Upper lobe of left lung (tissue), 6 donors: ENCODE measurements at regions not wholly inside any gene's neighbourhood (a gene's known extent, or its start where the extent isn't known, plus 50 kb on each side); places are given as distances from the start of the nearest gene placed in this dataset.

Experiments used
- ATAC-seq, 2 donors: fragments of 200-7000 bp; cut with Tn5 transposase; one replicate each; pipeline ENCODE4 v1.9.1; 2022; ENCODE audit warnings: mild to moderate bottlenecking in 2 of 2, moderate library complexity in 2 of 2; ENCODE audit not compliant: low FRiP score in 2 of 2
- DNase-seq, 2 donors: peaks; one replicate each; pipeline ENCODE4 v3.0.0-alpha.2; 2019 to 2020
- H3K27ac ChIP-seq, 4 donors: fragments of 200-600 bp; sonication (generic); one replicate each; pipeline ENCODE4 v1.5.1; 2016 to 2019
- H3K27me3 ChIP-seq, 4 donors: fragments of 200-600 bp; sonication (generic); one replicate each; pipeline ENCODE4 v1.5.1; 2017 to 2019
- H3K36me3 ChIP-seq, 4 donors: fragments of 200-600 bp; sonication (generic); one replicate each; pipeline ENCODE4 v1.5.1; 2016 to 2019
- H3K4me1 ChIP-seq, 4 donors: fragments of 200-600 bp; sonication (generic); one replicate each; pipeline ENCODE4 v1.5.1; 2018 to 2019
- H3K4me3 ChIP-seq, 4 donors: fragments of 200-600 bp; sonication (generic); one replicate each; pipeline ENCODE4 v1.5.1; 2017 to 2019; ENCODE audit warnings: mild to moderate bottlenecking in 2 of 4, moderate library complexity in 1 of 4
- H3K9me3 ChIP-seq, 4 donors: fragments of 200-600 bp; sonication (generic); one replicate each; pipeline ENCODE4 v1.5.1; 2018 to 2019
- EP300 ChIP-seq, 4 donors: sonication (generic); formaldehyde crosslinking; IDR thresholded peaks; one replicate each; pipeline ENCODE4 v1.5.1; 2017; ENCODE audit warnings: antibody characterized with exemption in 4 of 4, control low read depth in 2 of 4
- POLR2A ChIP-seq, 4 donors: fragments of 450-650 bp; IDR thresholded peaks; one replicate each; pipeline ENCODE4 v1.5.1; 2016 to 2017; ENCODE audit warnings: antibody characterized with exemption in 4 of 4, mild to moderate bottlenecking in 2 of 4
- POLR2AphosphoS5 ChIP-seq, 2 donors: sonication (generic); formaldehyde crosslinking; IDR thresholded peaks; one replicate each; pipeline ENCODE4 v1.5.1; 2017; ENCODE audit warnings: antibody characterized with exemption in 2 of 2
- WGBS, 2 donors: methylation state at CpG; one replicate each; pipeline ENCODE4 v1.1.5; 2017 to 2018; 5-methylcytosine and 5-hydroxymethylcytosine counted together
- TF ChIP-seq, protein P1 (sequence below), 6 experiments: fragments of 450-650 bp in 4 of 6; fragments of 200-600 bp in 2 of 6; sonication (generic) in 2 of 6; IDR thresholded peaks; one replicate each; pipeline ENCODE4 v1.5.1; 2016 to 2019; ENCODE audit warnings: antibody characterized with exemption in 6 of 6
- donor health status: DM: no; HTN: no; CAD: no; lungs with moderate emphysema.
- donor health status: DM: no; HTN: yes; CAD: no; lungs with severe emphysema.

DNA sequence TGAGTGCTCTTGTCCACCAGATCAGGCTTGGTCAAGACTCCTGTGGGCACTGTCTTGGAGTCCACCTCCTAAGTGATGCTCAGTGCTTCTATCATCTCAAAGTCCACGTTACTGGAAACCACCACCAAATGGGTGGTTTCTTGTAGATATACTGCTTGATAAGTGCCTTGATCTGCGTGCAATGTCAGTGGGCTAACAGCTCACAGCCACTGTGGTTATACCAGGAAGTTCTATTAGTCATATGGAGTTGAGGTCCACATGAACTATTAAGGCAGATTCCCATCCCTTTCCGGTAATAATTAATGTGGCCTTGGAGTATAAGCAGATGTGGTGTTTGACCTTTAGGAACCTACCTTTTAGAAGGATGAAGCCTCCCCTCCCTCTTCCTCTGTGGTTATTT is 161.9 kb downstream of the ZNF518B start:
- DNase-seq, result no peak
- WGBS, 2 donors, result 81 to 93% methylated on average over 2 to 3 of the region's 3 CpGs
- ATAC-seq, result no peak
- Histone ChIP-seq H3K27ac (no peak overlapping the region), H3K9me3 (no peaks in the 10 kb centered on the region), H3K4me3 (no peak overlapping the region), H3K4me1 (no peaks in the 10 kb centered on the region), H3K27me3 (no peaks in the 10 kb centered on the region), H3K36me3 (no peaks in the 10 kb centered on the region)
- TF ChIP-seq POLR2A (IDR thresholded peaks at IDR 0.05), result no peak
- TF ChIP-seq EP300 (IDR thresholded peaks at IDR 0.05), result no peak
- no peak for TF ChIP-seq POLR2AphosphoS5 (IDR thresholded peaks at IDR 0.05)
- TF ChIP-seq, protein P1, sequence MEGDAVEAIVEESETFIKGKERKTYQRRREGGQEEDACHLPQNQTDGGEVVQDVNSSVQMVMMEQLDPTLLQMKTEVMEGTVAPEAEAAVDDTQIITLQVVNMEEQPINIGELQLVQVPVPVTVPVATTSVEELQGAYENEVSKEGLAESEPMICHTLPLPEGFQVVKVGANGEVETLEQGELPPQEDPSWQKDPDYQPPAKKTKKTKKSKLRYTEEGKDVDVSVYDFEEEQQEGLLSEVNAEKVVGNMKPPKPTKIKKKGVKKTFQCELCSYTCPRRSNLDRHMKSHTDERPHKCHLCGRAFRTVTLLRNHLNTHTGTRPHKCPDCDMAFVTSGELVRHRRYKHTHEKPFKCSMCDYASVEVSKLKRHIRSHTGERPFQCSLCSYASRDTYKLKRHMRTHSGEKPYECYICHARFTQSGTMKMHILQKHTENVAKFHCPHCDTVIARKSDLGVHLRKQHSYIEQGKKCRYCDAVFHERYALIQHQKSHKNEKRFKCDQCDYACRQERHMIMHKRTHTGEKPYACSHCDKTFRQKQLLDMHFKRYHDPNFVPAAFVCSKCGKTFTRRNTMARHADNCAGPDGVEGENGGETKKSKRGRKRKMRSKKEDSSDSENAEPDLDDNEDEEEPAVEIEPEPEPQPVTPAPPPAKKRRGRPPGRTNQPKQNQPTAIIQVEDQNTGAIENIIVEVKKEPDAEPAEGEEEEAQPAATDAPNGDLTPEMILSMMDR (IDR thresholded peaks at IDR 0.05), result no peak

DNA sequence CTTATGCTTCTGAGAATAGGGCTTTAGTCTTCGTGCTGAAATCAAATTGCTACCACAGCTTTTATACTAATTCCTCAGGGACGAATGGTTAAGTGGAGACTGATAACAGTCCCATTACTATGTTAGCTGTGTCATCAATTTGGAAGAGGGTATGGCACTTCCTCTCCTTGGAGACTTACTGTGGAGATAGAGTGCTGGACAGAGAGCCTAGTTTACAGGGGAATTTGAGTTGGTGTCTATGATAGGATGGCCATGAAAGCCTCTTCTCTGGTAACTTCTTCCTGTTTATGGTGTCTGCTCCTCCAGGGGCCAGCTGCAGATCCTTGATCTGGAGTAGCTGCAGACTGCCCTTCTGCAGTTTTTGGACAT is 167.7 kb downstream of the ZNF518B start:
- H3K9me3 ChIP-seq, result no peaks in the 10 kb centered on the region
- TF ChIP-seq POLR2AphosphoS5 (IDR thresholded peaks at IDR 0.05) (no peak), EP300 (IDR thresholded peaks at IDR 0.05) (no peak), POLR2A (IDR thresholded peaks at IDR 0.05) (no peak)
- TF ChIP-seq, protein P1 (IDR thresholded peaks at IDR 0.05), result no peak
- no peaks in the 10 kb centered on the region for H3K27me3 ChIP-seq
- no peak for DNase-seq
- H3K36me3 ChIP-seq, result no peaks in the 10 kb centered on the region
- no peak for ATAC-seq
- no peak overlapping the region for H3K27ac ChIP-seq
- WGBS, 2 donors, result 73 to 87% methylated on average over 2 of the region's 2 CpGs
- H3K4me3 ChIP-seq, result no peak overlapping the region
- no peaks in the 10 kb centered on the region for H3K4me1 ChIP-seq

DNA sequence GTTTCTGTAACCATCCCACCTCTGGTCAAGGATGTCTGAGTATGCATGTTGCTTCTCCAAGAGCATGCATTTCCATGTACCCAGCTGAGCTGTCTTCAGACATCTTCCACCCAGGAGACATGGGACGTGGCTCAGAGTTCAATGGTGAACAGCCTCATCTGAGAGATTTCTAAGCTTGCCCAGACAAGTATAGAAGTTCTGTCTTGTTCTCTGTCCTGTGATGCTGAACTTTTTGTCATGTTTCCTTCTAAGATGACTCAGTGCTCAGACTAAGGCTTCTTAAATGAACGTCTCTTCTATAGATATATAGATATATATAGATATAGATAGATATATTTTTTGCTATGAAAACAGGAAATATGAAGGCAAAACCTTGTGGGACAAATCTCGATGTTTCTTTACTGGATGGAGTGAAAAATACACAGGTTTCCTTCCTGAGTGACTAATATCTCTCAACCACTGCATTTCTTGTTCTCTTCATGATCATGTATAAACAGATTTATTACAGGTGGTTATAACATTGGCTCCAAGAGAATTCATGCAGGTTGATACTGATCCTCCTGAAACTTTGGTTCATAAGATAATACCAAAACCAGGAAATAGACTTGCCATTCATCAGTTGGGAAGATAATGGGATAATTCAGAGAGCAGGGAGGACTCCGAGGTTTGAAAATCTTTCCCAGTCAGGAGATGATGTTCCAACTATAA is 168.2 kb downstream of the ZNF518B start:
- Histone ChIP-seq H3K9me3 (no peaks in the 10 kb centered on the region), H3K4me1 (no peaks in the 10 kb centered on the region), H3K27me3 (no peaks in the 10 kb centered on the region), H3K27ac (no peak overlapping the region), H3K36me3 (no peaks in the 10 kb centered on the region), H3K4me3 (no peak overlapping the region)
- no peak for DNase-seq
- WGBS, 2 donors, result 71% methylated on average over 4 of the region's 4 CpGs
- no peak for ATAC-seq
- no peak for TF ChIP-seq POLR2A (IDR thresholded peaks at IDR 0.05)
- no peak for TF ChIP-seq EP300 (IDR thresholded peaks at IDR 0.05)
- no peak for TF ChIP-seq POLR2AphosphoS5 (IDR thresholded peaks at IDR 0.05)
- TF ChIP-seq, protein P1 (IDR thresholded peaks at IDR 0.05), result no peak

DNA sequence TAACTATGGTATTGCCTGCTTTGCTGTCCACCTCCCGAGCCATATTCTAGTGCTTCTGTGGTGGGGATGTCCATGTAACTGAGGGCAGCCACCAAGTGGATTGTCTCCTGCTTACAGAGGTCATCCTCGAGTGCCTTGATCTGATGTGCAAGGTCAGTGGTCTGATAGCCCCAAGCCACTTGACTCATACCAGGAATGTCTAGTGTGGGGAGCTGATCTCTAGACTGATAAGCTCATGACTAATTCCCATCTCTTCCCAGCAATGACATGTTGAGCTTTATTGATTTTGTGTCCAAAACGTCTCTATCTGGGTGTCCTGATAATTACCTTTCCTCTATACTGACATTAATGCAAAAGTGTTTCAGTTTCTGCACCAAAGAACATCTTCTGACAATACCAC is 168.4 kb upstream of the WDR1 start:
- ATAC-seq (no peak), DNase-seq (no peak)
- Histone ChIP-seq H3K4me1 (no peaks in the 10 kb centered on the region), H3K27me3 (no peaks in the 10 kb centered on the region), H3K27ac (no peak overlapping the region), H3K9me3 (no peaks in the 10 kb centered on the region), H3K36me3 (no peaks in the 10 kb centered on the region), H3K4me3 (no peak overlapping the region)
- WGBS, 2 donors, result 42 to 83% methylated on average over 2 to 3 of the region's 3 CpGs
- TF ChIP-seq POLR2AphosphoS5 (IDR thresholded peaks at IDR 0.05) (no peak), POLR2A (IDR thresholded peaks at IDR 0.05) (no peak), EP300 (IDR thresholded peaks at IDR 0.05) (no peak)
- TF ChIP-seq, protein P1 (IDR thresholded peaks at IDR 0.05), result no peak

DNA sequence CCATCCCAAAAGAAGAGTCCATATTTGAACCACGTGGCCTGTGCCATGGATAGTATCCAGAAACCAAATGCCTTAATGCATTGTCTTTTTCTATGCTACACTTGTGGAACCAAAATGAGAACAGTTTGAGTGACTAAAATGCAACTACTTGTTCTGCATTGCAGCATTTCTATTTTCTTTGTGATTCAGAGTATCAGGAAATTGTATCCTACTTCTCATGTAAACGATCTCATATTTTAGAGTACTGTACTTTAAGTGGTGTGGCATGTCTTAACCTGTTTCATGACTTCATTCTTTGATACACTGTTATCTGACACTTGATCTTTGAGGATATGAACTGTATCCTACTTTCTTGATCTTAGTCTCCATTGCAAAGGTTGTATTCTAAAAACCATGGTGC is 167.2 kb upstream of the WDR1 start:
- H3K9me3 ChIP-seq, result no peaks in the 10 kb centered on the region
- H3K27ac ChIP-seq, result no peak overlapping the region
- TF ChIP-seq, protein P1 (IDR thresholded peaks at IDR 0.05), result no peak
- no peak for TF ChIP-seq EP300 (IDR thresholded peaks at IDR 0.05)
- H3K27me3 ChIP-seq, result no peaks in the 10 kb centered on the region
- no peaks in the 10 kb centered on the region for H3K4me1 ChIP-seq
- no peak for ATAC-seq
- no peak for DNase-seq
- WGBS, 2 donors, result 63 to 66% methylated on average over 2 of the region's 2 CpGs
- H3K36me3 ChIP-seq, result no peaks in the 10 kb centered on the region
- no peak overlapping the region for H3K4me3 ChIP-seq
